A549 (cell line): ENCODE measurements at regions not wholly inside any gene's neighbourhood (a gene's known extent, or its start where the extent isn't known, plus 50 kb on each side); places are given as distances from the start of the nearest gene placed in this dataset.

Experiments
- ATAC-seq, 2 experiments: fragments of 200-7000 bp in 1 of 2; fragments of >200 bp in 1 of 2; cut with Nextera tagmentation in 1 of 2; cut with Tn5 transposase in 1 of 2; 3 replicates each; pipeline versions ENCODE4 v1.8.0 to v1.9.1; 2018 to 2020; ENCODE audit warnings: mild to moderate bottlenecking in 1 of 2, moderate library complexity in 1 of 2
- CTCF ChIA-PET: fragments of 300-600 bp; sonication (Branson Sonifier 250); formaldehyde crosslinking; extraction: SDS; loops from one replicate; lab custom pipeline; 2021; ENCODE audit warnings: antibody characterized with exemption, inconsistent platforms; lab: Yijun Ruan, JAX
- POLR2A ChIA-PET: fragments of 350-600 bp; formaldehyde crosslinking; extraction: SDS; loops from one replicate; lab custom pipeline; 2021; ENCODE audit warnings: antibody characterized with exemption, inconsistent platforms; lab: Yijun Ruan, JAX
- DNase-seq, 2 experiments: peaks; one replicate each; pipeline versions ENCODE4 v3.0.0 to v3.0.0-alpha.2; 2011 to 2016; ENCODE audit warnings: low read depth in 1 of 2, low spot score in 1 of 2
- FAIRE-seq: peaks from 2 replicates; lab custom pipeline; 2011; peaks lifted over from hg19 to GRCh38; lab: Jason Lieb, UNC
- H3K27ac ChIP-seq, 2 experiments: fragments of >200 bp; sonication (Bioruptor Twin); formaldehyde crosslinking; 3 replicates each; pipeline ENCODE4 v1.5.1; 2016 to 2017
- H3K4me1 ChIP-seq: fragments of >200 bp; sonication (Bioruptor Twin); formaldehyde crosslinking; 3 replicates; pipeline ENCODE4 v1.6.1; 2016
- H3K4me2 ChIP-seq: fragments of >200 bp; sonication (Bioruptor Twin); formaldehyde crosslinking; 3 replicates; pipeline ENCODE4 v1.6.1; 2016
- H3K4me3 ChIP-seq: fragments of >200 bp; sonication (Bioruptor Twin); formaldehyde crosslinking; 3 replicates; pipeline ENCODE4 v1.5.1; 2016
- H3K9me3 ChIP-seq: fragments of >200 bp; sonication (Bioruptor Twin); formaldehyde crosslinking; 3 replicates; pipeline ENCODE4 v1.6.1; 2016
- BCL3 ChIP-seq: fragments of >200 bp; sonication (Bioruptor Twin); formaldehyde crosslinking; IDR thresholded peaks from 3 replicates; pipeline ENCODE4 v1.6.1; 2016
- BHLHE40 ChIP-seq: IDR thresholded peaks from 2 replicates; pipeline ENCODE4 v1.6.1; 2012; ENCODE audit warnings: low read depth, low read length, inconsistent platforms
- CBX8 ChIP-seq: fragments of 200-600 bp; sonication (generic); IDR thresholded peaks from 2 replicates; pipeline ENCODE4 v1.6.1; 2016
- CHD2 ChIP-seq: fragments of 150-350 bp; IDR thresholded peaks from 2 replicates; pipeline ENCODE4 v1.6.1; 2014; ENCODE audit warnings: low read length; ENCODE audit not compliant: partially characterized antibody
- ELK1 ChIP-seq: fragments of 150-350 bp; IDR thresholded peaks from 2 replicates; pipeline ENCODE4 v1.6.1; 2014; ENCODE audit warnings: low read depth, mild to moderate bottlenecking, low read length
- EP300 ChIP-seq, 2 experiments: fragments of >200 bp; sonication (Bioruptor Twin); formaldehyde crosslinking; IDR thresholded peaks; 2 replicates in 1 of 2; 3 replicates in 1 of 2; pipeline ENCODE4 v1.6.1; 2016 to 2017
- ESRRA ChIP-seq: fragments of 150-350 bp; IDR thresholded peaks from 2 replicates; pipeline ENCODE4 v1.6.1; 2014; ENCODE audit warnings: mild to moderate bottlenecking, low read length, borderline replicate concordance
- FOSB ChIP-seq: fragments of 250-450 bp; sonication (Bioruptor Pico); IDR thresholded peaks from 2 replicates; pipeline ENCODE4 v1.5.0; 2020; ENCODE audit warnings: mild to moderate bottlenecking, moderate library complexity
- FOSL2 ChIP-seq, 2 experiments: fragments of 450-650 bp in 1 of 2; fragments of >200 bp in 1 of 2; sonication (Bioruptor Twin) in 1 of 2; formaldehyde crosslinking; IDR thresholded peaks; 2 replicates each; pipeline versions ENCODE4 v1.5.0 to v1.6.1; 2016 to 2020; ENCODE audit warnings: mild to moderate bottlenecking in 1 of 2, moderate library complexity in 1 of 2
- FOXS1 ChIP-seq: fragments of 250-450 bp; sonication (Bioruptor Pico); IDR thresholded peaks from 2 replicates; pipeline ENCODE4 v1.5.0; 2020; ENCODE audit warnings: mild to moderate bottlenecking, moderate library complexity
- GATA3 ChIP-seq: IDR thresholded peaks from 2 replicates; pipeline ENCODE4 v1.6.1; 2012; ENCODE audit warnings: borderline replicate concordance
- HDAC2 ChIP-seq: fragments of 200-600 bp; sonication (generic); IDR thresholded peaks from 2 replicates; pipeline ENCODE4 v1.6.1; 2016
- HOXB13 ChIP-seq: fragments of 250-450 bp; sonication (Bioruptor Pico); IDR thresholded peaks from 2 replicates; pipeline ENCODE4 v1.5.0; 2020; ENCODE audit warnings: low read depth, mild to moderate bottlenecking, moderate library complexity
- JUNB ChIP-seq: fragments of >200 bp; sonication (Bioruptor Twin); formaldehyde crosslinking; IDR thresholded peaks from 2 replicates; pipeline ENCODE4 v1.6.1; 2016
- MAX ChIP-seq: IDR thresholded peaks from 2 replicates; pipeline ENCODE4 v1.6.1; 2012
- MAZ ChIP-seq: fragments of 150-350 bp; IDR thresholded peaks from 2 replicates; pipeline ENCODE4 v1.6.1; 2014; ENCODE audit warnings: antibody characterized with exemption, low read depth, low read length, borderline replicate concordance
- MYC ChIP-seq: IDR thresholded peaks from 2 replicates; pipeline ENCODE4 v1.6.1; 2012; ENCODE audit warnings: mild to moderate bottlenecking, inconsistent platforms, low read length, improper control_type of control experiment, borderline replicate concordance
- NR3C1 ChIP-seq: fragments of >200 bp; sonication (Bioruptor Twin); formaldehyde crosslinking; IDR thresholded peaks from 3 replicates; pipeline ENCODE4 v1.6.1; 2017
- POLR2A ChIP-seq: IDR thresholded peaks from 2 replicates; pipeline ENCODE4 v1.6.1; 2012; ENCODE audit warnings: mild to moderate bottlenecking, low read length
- RARB ChIP-seq: fragments of 250-450 bp; sonication (Bioruptor Pico); IDR thresholded peaks from 2 replicates; pipeline ENCODE4 v1.8.0; 2021; ENCODE audit warnings: mild to moderate bottlenecking, moderate library complexity
- RCOR1 ChIP-seq: fragments of 150-350 bp; IDR thresholded peaks from 2 replicates; pipeline ENCODE4 v1.6.1; 2014; ENCODE audit warnings: antibody characterized with exemption, low read length, low read depth
- REST ChIP-seq: fragments of 200-600 bp; sonication (generic); IDR thresholded peaks from 2 replicates; pipeline ENCODE4 v1.6.1; 2016; ENCODE audit warnings: antibody characterized with exemption, mild to moderate bottlenecking, moderate library complexity
- RFX5 ChIP-seq: fragments of 450-650 bp; IDR thresholded peaks from 2 replicates; pipeline ENCODE4 v1.7.1; 2014; ENCODE audit warnings: antibody characterized with exemption, mild to moderate bottlenecking, moderate library complexity
- RNF2 ChIP-seq: fragments of 200-600 bp; sonication (generic); IDR thresholded peaks from 2 replicates; pipeline ENCODE4 v1.6.1; 2016; ENCODE audit warnings: low read depth, mild to moderate bottlenecking, antibody characterized with exemption, moderate library complexity, borderline replicate concordance
- SMC3 ChIP-seq: fragments of >200 bp; sonication (Bioruptor Twin); formaldehyde crosslinking; IDR thresholded peaks from 3 replicates; pipeline ENCODE4 v1.6.1; 2018; ENCODE audit warnings: inconsistent platforms
- SREBF2 ChIP-seq: fragments of 450-650 bp; IDR thresholded peaks from 2 replicates; pipeline ENCODE4 v1.6.1; 2014; ENCODE audit warnings: mild to moderate bottlenecking, moderate library complexity
- TP53 ChIP-seq: fragments of 250-450 bp; sonication (Bioruptor Pico); IDR thresholded peaks from 2 replicates; pipeline ENCODE4 v1.5.0; 2021; ENCODE audit warnings: mild to moderate bottlenecking, moderate library complexity
- ZC3H11A ChIP-seq: fragments of 450-650 bp; IDR thresholded peaks from 2 replicates; pipeline ENCODE4 v1.6.1; 2014; ENCODE audit warnings: antibody characterized with exemption, mild to moderate bottlenecking
- WGBS: methylation state at CpG from one replicate; pipeline ENCODE4 v1.1.6; 2017; ENCODE audit errors: missing lambda C conversion rate; 5-methylcytosine and 5-hydroxymethylcytosine counted together

- no peak for FAIRE-seq
These were observed 265.2 kb downstream of the MAT2B start for GRCh38 chr5:163770625-163771024.

GRCh38 chr5:163772241-163772640 lies 266.8 kb downstream of the MAT2B start:
- FAIRE-seq (no peak), DNase-seq (no peak), ATAC-seq (no peak)
- 4% methylated on average over 1 of the region's 1 CpG for WGBS
- H3K4me2 ChIP-seq = no peak overlapping the region
- POLR2A ChIA-PET = no interaction called here
- H3K4me3 ChIP-seq = no peak overlapping the region
- no peaks in the 10 kb centered on the region for H3K9me3 ChIP-seq
- TF ChIP-seq EP300 (IDR thresholded peaks at IDR 0.05) = no peak
- TF ChIP-seq FOSB (CRISPR knock-in tag) = no peak
- no peak for TF ChIP-seq SREBF2
- no peak for TF ChIP-seq HOXB13 (CRISPR knock-in tag)
- TF ChIP-seq, all 56 proteins: peak for 0
- no peaks in the 10 kb centered on the region for H3K4me1 ChIP-seq
- CTCF ChIA-PET = no interaction called here
- H3K27ac ChIP-seq = no peak overlapping the region

More at GRCh38 chr5:163770625-163771024, 265.2 kb downstream of the MAT2B start:
- Histone ChIP-seq H3K4me3 (no peak overlapping the region), H3K9me3 (no peaks in the 10 kb centered on the region), H3K27ac (no peak overlapping the region), H3K4me2 (no peak overlapping the region), H3K4me1 (no peaks in the 10 kb centered on the region)
- ATAC-seq (no peak), DNase-seq (no peak)
- POLR2A ChIA-PET = no interaction called here
- TF ChIP-seq ELK1 (no peak), ZC3H11A (no peak), BHLHE40 (no peak), RCOR1 (no peak), MAZ (no peak), HOXB13 (CRISPR knock-in tag) (no peak), RNF2 (no peak), CHD2 (no peak), SMC3 (no peak), JUNB (no peak), MYC (no peak), MAX (no peak)
- WGBS = 2% methylated on average over 2 of the region's 2 CpGs
- CTCF ChIA-PET = no interaction called here

- POLR2A ChIA-PET = no interaction called here
- WGBS = 36% methylated on average over 2 of the region's 2 CpGs
- DNase-seq (no peak), ATAC-seq (no peak), FAIRE-seq (no peak)
- H3K9me3 ChIP-seq = no peaks in the 10 kb centered on the region
- CTCF ChIA-PET = no interaction called here
- H3K27ac ChIP-seq = no peak overlapping the region
- H3K4me3 ChIP-seq = no peak overlapping the region
- TF ChIP-seq CHD2 (no peak), SMC3 (no peak), GATA3 (no peak), TP53 (CRISPR knock-in tag) (no peak), BHLHE40 (no peak), SREBF2 (no peak), JUNB (no peak), BCL3 (no peak)
- H3K4me2 ChIP-seq = no peak overlapping the region
- no peaks in the 10 kb centered on the region for H3K4me1 ChIP-seq
These were observed 267.2 kb downstream of the MAT2B start for GRCh38 chr5:163772644-163773043.

GRCh38 chr5:163773226-163773625 lies 267.8 kb downstream of the MAT2B start:
- ATAC-seq = no peak
- ChIA-PET POLR2A (no interaction called here), CTCF (no interaction called here)
- Histone ChIP-seq H3K27ac (no peak overlapping the region), H3K4me1 (no peaks in the 10 kb centered on the region), H3K9me3 (no peaks in the 10 kb centered on the region), H3K4me2 (no peak overlapping the region), H3K4me3 (no peak overlapping the region)
- FAIRE-seq = no peak
- 14% methylated on average over 6 of the region's 6 CpGs for WGBS
- no peak for DNase-seq
- no peak for TF ChIP-seq RARB
- no peak for TF ChIP-seq RNF2
- no peak for TF ChIP-seq SREBF2
- TF ChIP-seq FOSL2 (IDR thresholded peaks at IDR 0.05) = no peak
- no peak for TF ChIP-seq FOSL2 (CRISPR knock-in tag; IDR thresholded peaks at IDR 0.05)
- TF ChIP-seq HDAC2 = no peak
- TF ChIP-seq FOXS1 (CRISPR knock-in tag) = no peak
- TF ChIP-seq POLR2A = no peak
- TF ChIP-seq NR3C1 = no peak
- no peak for TF ChIP-seq ESRRA
- no peak for TF ChIP-seq RFX5
- TF ChIP-seq MYC = no peak
- TF ChIP-seq CBX8 = no peak
- TF ChIP-seq REST = no peak
